ENCODE measurements at regions not wholly inside any gene's neighbourhood (a gene's known extent, or its start where the extent isn't known, plus 50 kb on each side); places are given as distances from the start of the nearest gene placed in this dataset.

DNA sequence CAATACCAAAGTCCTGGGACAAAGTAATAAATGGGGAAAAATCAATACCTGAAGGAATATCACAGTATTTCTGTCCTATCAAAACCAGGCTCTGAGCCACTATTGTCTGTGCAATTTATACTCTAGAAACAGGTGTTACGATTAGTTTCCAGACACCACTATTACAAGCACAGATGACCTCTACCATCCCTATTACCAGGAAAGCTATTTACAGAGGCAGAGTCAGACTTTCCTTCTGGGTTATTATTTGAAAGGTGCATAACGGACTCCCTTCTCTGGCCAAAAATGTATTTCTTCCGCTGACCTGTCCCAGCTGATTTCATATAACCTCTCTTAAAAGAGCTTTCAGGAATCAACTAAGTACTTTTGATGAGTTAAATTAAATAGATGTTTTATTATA lies 154.6 kb upstream of the LRRC7 start:
- TF ChIP-seq GATA3 (IDR thresholded peaks at IDR 0.05; ENCODE audit: low read depth, low read length) = no peak
- TF ChIP-seq GATA2 (IDR thresholded peaks at IDR 0.05; ENCODE audit: low read depth, low read length) = no peak

DNA sequence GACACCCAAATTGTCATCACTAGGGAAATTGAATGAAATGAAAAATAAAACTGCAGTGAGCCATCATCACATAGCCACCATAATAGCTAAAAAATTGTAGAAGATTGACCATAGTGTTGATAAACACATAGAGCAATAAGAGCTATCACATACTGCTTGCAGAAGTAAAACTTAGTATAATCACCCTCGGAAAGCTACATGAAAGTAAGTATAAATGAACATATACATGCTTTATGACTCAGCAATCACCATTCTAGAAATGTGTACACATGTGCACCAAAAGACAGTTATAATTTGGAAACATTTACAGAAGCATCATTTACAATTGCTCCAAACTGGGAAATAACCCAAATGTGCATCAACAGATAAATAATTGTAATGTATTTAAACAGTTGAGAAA lies 153.1 kb upstream of the LRRC7 start:
- TF ChIP-seq GATA2 (IDR thresholded peaks at IDR 0.05; ENCODE audit: low read depth, low read length) = no peak
- no peak for TF ChIP-seq GATA3 (IDR thresholded peaks at IDR 0.05; ENCODE audit: low read depth, low read length)

- TF ChIP-seq GATA3 (IDR thresholded peaks at IDR 0.05; ENCODE audit: low read depth, low read length) = no peak
Observed at GRCh38 chr1:69421286-69421685, 146.4 kb upstream of the LRRC7 start.

DNA sequence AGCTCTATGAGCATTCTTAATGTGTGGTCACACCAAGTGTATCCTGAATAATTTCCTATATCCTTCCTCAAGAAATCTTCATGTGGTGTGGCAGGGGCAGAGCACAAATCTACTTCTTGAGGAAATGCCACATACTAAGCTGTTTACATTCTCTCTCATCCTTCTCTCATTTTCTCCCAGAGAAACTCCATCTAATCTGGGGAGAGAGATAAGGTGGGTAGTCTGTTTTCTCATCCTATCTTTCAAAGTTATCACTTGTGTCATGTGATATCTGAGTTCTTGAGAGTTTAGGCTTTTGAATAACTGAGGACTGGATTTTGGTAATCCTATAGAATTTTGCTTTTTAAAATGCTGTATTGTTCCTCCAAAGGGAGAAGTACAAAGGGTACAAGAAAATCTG lies 141.9 kb upstream of the LRRC7 start:
- TF ChIP-seq GATA2 (IDR thresholded peaks at IDR 0.05; ENCODE audit: low read depth, low read length) (no peak), GATA3 (IDR thresholded peaks at IDR 0.05; ENCODE audit: low read depth, low read length) (no peak)

DNA sequence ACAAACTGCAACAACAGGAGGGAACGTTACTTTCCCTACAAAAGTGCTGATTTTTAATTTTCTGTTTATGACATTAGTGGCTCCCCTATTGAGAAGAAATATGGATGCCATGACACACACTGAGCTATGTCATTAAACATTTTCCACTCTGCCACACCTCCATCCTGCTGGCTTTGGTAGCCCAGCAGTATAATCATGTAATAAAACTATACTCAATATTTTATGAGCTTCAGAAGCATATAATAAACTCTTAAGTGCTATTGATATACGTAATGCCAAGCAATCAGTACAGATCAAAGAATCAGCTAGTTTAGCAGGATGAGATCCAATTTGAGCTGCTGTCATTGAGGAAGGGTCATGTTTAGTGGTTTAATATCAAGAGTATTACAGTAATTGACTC lies 141.3 kb upstream of the LRRC7 start:
- TF ChIP-seq GATA3 (IDR thresholded peaks at IDR 0.05; ENCODE audit: low read depth, low read length) (no peak), GATA2 (IDR thresholded peaks at IDR 0.05; ENCODE audit: low read depth, low read length) (no peak)

- no peak for TF ChIP-seq GATA2 (IDR thresholded peaks at IDR 0.05; ENCODE audit: low read depth, low read length)
- TF ChIP-seq GATA3 (IDR thresholded peaks at IDR 0.05; ENCODE audit: low read depth, low read length) = no peak
Observed at GRCh38 chr1:69433073-69433472, 134.6 kb upstream of the LRRC7 start.

DNA sequence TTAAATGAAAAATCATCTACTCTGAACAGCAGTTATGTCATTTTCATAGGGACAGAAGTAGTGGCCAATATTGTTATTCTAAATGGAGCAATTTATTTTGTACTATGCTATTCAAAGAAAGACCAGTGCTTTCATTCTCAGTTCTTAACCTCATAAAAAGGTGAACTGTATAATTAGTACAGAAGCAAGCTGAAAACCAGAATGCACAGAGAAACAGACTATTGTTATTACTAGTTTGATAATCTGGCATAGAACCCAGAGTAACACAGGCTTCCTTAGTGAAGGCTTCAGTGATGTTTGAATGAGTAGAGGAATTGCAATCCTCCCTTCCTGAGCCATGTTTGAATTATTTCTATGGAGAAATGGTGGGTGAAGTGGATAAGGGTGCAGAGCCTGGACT lies 131.6 kb upstream of the LRRC7 start:
- no peak for TF ChIP-seq GATA2 (IDR thresholded peaks at IDR 0.05; ENCODE audit: low read depth, low read length)
- no peak for TF ChIP-seq GATA3 (IDR thresholded peaks at IDR 0.05; ENCODE audit: low read depth, low read length)

- TF ChIP-seq GATA3 (IDR thresholded peaks at IDR 0.05; ENCODE audit: low read depth, low read length) = no peak
- TF ChIP-seq GATA2 (IDR thresholded peaks at IDR 0.05; ENCODE audit: low read depth, low read length) = no peak
Observed at GRCh38 chr1:69438056-69438795, 129.5 kb upstream of the LRRC7 start.

GRCh38 chr1:69441496-69441895 lies 126.2 kb upstream of the LRRC7 start:
- TF ChIP-seq GATA2 (IDR thresholded peaks at IDR 0.05; ENCODE audit: low read depth, low read length) (no peak), GATA3 (IDR thresholded peaks at IDR 0.05; ENCODE audit: low read depth, low read length) (no peak)

GRCh38 chr1:69451196-69451595 lies 116.5 kb upstream of the LRRC7 start:
- TF ChIP-seq GATA3 (IDR thresholded peaks at IDR 0.05; ENCODE audit: low read depth, low read length) = no peak
- no peak for TF ChIP-seq GATA2 (IDR thresholded peaks at IDR 0.05; ENCODE audit: low read depth, low read length)

GRCh38 chr1:69455718-69456117 lies 112.0 kb upstream of the LRRC7 start:
- TF ChIP-seq GATA3 (IDR thresholded peaks at IDR 0.05; ENCODE audit: low read depth, low read length) = no peak
- no peak for TF ChIP-seq GATA2 (IDR thresholded peaks at IDR 0.05; ENCODE audit: low read depth, low read length)

- TF ChIP-seq GATA3 (IDR thresholded peaks at IDR 0.05; ENCODE audit: low read depth, low read length) (no peak), GATA2 (IDR thresholded peaks at IDR 0.05; ENCODE audit: low read depth, low read length) (no peak)
Observed at GRCh38 chr1:69459244-69459643, 108.5 kb upstream of the LRRC7 start.

- no peak for TF ChIP-seq GATA2 (IDR thresholded peaks at IDR 0.05; ENCODE audit: low read depth, low read length)
- TF ChIP-seq GATA3 (IDR thresholded peaks at IDR 0.05; ENCODE audit: low read depth, low read length) = no peak
Observed at GRCh38 chr1:69475021-69475420, 92.7 kb upstream of the LRRC7 start.

GRCh38 chr1:69479734-69480133 lies 88.0 kb upstream of the LRRC7 start:
- TF ChIP-seq GATA2 (IDR thresholded peaks at IDR 0.05; ENCODE audit: low read depth, low read length) (no peak), GATA3 (IDR thresholded peaks at IDR 0.05; ENCODE audit: low read depth, low read length) (no peak)

GRCh38 chr1:69483246-69483645 lies 84.5 kb upstream of the LRRC7 start:
- TF ChIP-seq GATA2 (IDR thresholded peaks at IDR 0.05; ENCODE audit: low read depth, low read length) = no peak

- TF ChIP-seq GATA3 (IDR thresholded peaks at IDR 0.05; ENCODE audit: low read depth, low read length) (no peak), GATA2 (IDR thresholded peaks at IDR 0.05; ENCODE audit: low read depth, low read length) (no peak)
Observed at GRCh38 chr1:69485616-69486015, 82.1 kb upstream of the LRRC7 start.
